Endothelial cell of umbilical vein (primary cell): ENCODE measurements at regions not wholly inside any gene's neighbourhood (a gene's known extent, or its start where the extent isn't known, plus 50 kb on each side); places are given as distances from the start of the nearest gene placed in this dataset.

Experiments used
- BruUV-seq: library from RNA; stranded (reverse); fragments of 400-500 nt; replicated peaks from 2 replicates; lab custom pipeline; 2021; lab: Mats Ljungman, UMichigan
- CTCF ChIA-PET: fragments of 300-600, 350-600 bp; sonication (Branson Sonifier 250); formaldehyde crosslinking; loops from one replicate; lab custom pipeline; 2021; ENCODE audit warnings: antibody characterized with exemption, inconsistent platforms; lab: Charles Lee
- POLR2A ChIA-PET: fragments of 300-600, 350-600 bp; sonication (Branson Sonifier 250); formaldehyde crosslinking; loops from one replicate; lab custom pipeline; 2021; ENCODE audit warnings: antibody characterized with exemption, inconsistent platforms; lab: Charles Lee
- DNase-seq: peaks from one replicate; pipeline ENCODE4 v3.0.0-alpha.2; 2011; ENCODE audit warnings: low read depth, low spot score
- FAIRE-seq: peaks from 2 replicates; lab custom pipeline; 2011; peaks lifted over from hg19 to GRCh38; lab: Jason Lieb, UNC
- H2AFZ ChIP-seq: 2 replicates; pipeline ENCODE4 v1.6.0; 2012; ENCODE audit warnings: low read depth, low read length, control low read depth, inconsistent platforms
- H3K27ac ChIP-seq: 2 replicates; pipeline ENCODE4 v1.5.1; 2011; ENCODE audit warnings: low read depth, mild to moderate bottlenecking, control low read depth, low read length, moderate library complexity; ENCODE audit not compliant: insufficient read depth
- H3K27me3 ChIP-seq, 2 experiments: 2 replicates each; pipeline versions ENCODE4 v1.6.0 to v1.6.1; 2011; ENCODE audit warnings: low read length in 2 of 2, mixed read lengths in 1 of 2; ENCODE audit not compliant: control insufficient read depth in 2 of 2, insufficient read depth in 2 of 2
- H3K36me3 ChIP-seq, 2 experiments: 2 replicates in 1 of 2; 3 replicates in 1 of 2; pipeline ENCODE4 v1.5.1; 2011; ENCODE audit warnings: low read length in 2 of 2, mild to moderate bottlenecking in 1 of 2, moderate library complexity in 1 of 2; ENCODE audit not compliant: control insufficient read depth in 2 of 2, insufficient read depth in 2 of 2; ENCODE audit errors: extremely low read depth in 1 of 2
- H3K4me1 ChIP-seq: 3 replicates; pipeline ENCODE4 v1.5.1; 2011; ENCODE audit warnings: mild to moderate bottlenecking, low read length; ENCODE audit not compliant: control insufficient read depth, insufficient read depth; ENCODE audit errors: extremely low read depth
- H3K4me2 ChIP-seq: 2 replicates; pipeline ENCODE4 v1.6.1; 2011; ENCODE audit warnings: low read length, control low read depth, mixed read lengths; ENCODE audit not compliant: insufficient read depth
- H3K4me3 ChIP-seq, 3 experiments: fragments of 200-600 bp in 1 of 3; sonication (generic), shearing (Covaris generic) in 1 of 3; replicated peaks in 1 of 3; 2 replicates each; pipeline ENCODE4 v1.5.1; 2011 to 2016; ENCODE audit warnings: control low read depth in 3 of 3, low read length in 3 of 3, mild to moderate bottlenecking in 2 of 3, inconsistent platforms in 1 of 3, low read depth in 1 of 3, moderate library complexity in 1 of 3; ENCODE audit not compliant: insufficient read depth in 1 of 3
- H3K79me2 ChIP-seq: 2 replicates; pipeline ENCODE4 v1.6.0; 2012; ENCODE audit warnings: low read length, inconsistent platforms; ENCODE audit not compliant: control insufficient read depth, insufficient read depth
- H3K9ac ChIP-seq: replicated peaks from 2 replicates; pipeline ENCODE3; 2011; ENCODE audit warnings: low read length, control low read depth; ENCODE audit not compliant: insufficient read depth; ENCODE audit errors: extremely low read depth
- H3K9me1 ChIP-seq: replicated peaks from 3 replicates; pipeline ENCODE4 v1.6.0; 2011; ENCODE audit warnings: mild to moderate bottlenecking, low read length; ENCODE audit not compliant: control insufficient read depth, insufficient read depth; ENCODE audit errors: extremely low read depth
- H3K9me3 ChIP-seq: replicated peaks from 2 replicates; pipeline ENCODE4 v1.5.1; 2012; ENCODE audit warnings: low read length, inconsistent platforms; ENCODE audit not compliant: control insufficient read depth, insufficient read depth
- H4K20me1 ChIP-seq: replicated peaks from 2 replicates; pipeline ENCODE3; 2011; ENCODE audit warnings: mild to moderate bottlenecking, low read length; ENCODE audit not compliant: control insufficient read depth, insufficient read depth; ENCODE audit errors: extremely low read depth
- EZH2 ChIP-seq: IDR thresholded peaks from 2 replicates; pipeline ENCODE4 v1.6.1; 2012; ENCODE audit warnings: borderline replicate concordance, low read depth, mild to moderate bottlenecking, moderate library complexity, low read length, inconsistent platforms; ENCODE audit not compliant: severe bottlenecking
- FOS ChIP-seq: IDR thresholded peaks from 2 replicates; pipeline ENCODE4 v1.6.1; 2011; ENCODE audit warnings: mild to moderate bottlenecking, low read length, moderate library complexity, borderline replicate concordance; ENCODE audit not compliant: insufficient read depth
- GATA2 ChIP-seq: IDR thresholded peaks from 2 replicates; pipeline ENCODE4 v1.7.0; 2011; ENCODE audit warnings: low read depth, mild to moderate bottlenecking, moderate library complexity, mixed read lengths, low read length; ENCODE audit not compliant: insufficient read length, insufficient read depth
- JUN ChIP-seq: IDR thresholded peaks from 2 replicates; pipeline ENCODE4 v1.6.1; 2011; ENCODE audit warnings: borderline replicate concordance, low read depth; ENCODE audit not compliant: insufficient read length, insufficient read depth
- MYC ChIP-seq: IDR thresholded peaks from one replicate; pipeline ENCODE4 v1.6.1; 2011; ENCODE audit warnings: mild to moderate bottlenecking, low read depth, low read length
- POLR2A ChIP-seq: IDR thresholded peaks from 2 replicates; pipeline ENCODE4 v1.6.1; 2012; ENCODE audit warnings: low read depth, mild to moderate bottlenecking, control low read depth, low read length
- POLR2AphosphoS5 ChIP-seq: IDR thresholded peaks from 2 replicates; pipeline ENCODE4 v1.6.1; 2012; ENCODE audit warnings: low read depth, mild to moderate bottlenecking, control low read depth, low read length, moderate library complexity; ENCODE audit not compliant: insufficient read depth
- dilution Hi-C: fragments of 300-500 bp; cut with MboI; formaldehyde crosslinking; loops from one replicate; pipeline ENCODE4 v1.15.0; 2019; ENCODE audit warnings: low sequenced_read_pairs; ENCODE audit not compliant: extremely low pct_ligation_motif_present
- intact Hi-C: fragments of 100-400 bp; cut with micrococcal nuclease; formaldehyde crosslinking; loops from one replicate; pipeline ENCODE4 v1.10.0; 2022
- TF ChIP-seq, protein P1 (sequence below): IDR thresholded peaks from 2 replicates; pipeline ENCODE4 v1.6.1; 2011; ENCODE audit not compliant: insufficient read depth, insufficient read length
- TF ChIP-seq, protein P2 (sequence below), 2 donors: IDR thresholded peaks; 1 replicate in 1 of 2; 2 replicates in 1 of 2; pipeline ENCODE4 v1.5.1; 2011; ENCODE audit warnings: low read length in 2 of 2, mild to moderate bottlenecking in 2 of 2, moderate library complexity in 2 of 2, control low read depth in 1 of 2, inconsistent platforms in 1 of 2, low read depth in 1 of 2; ENCODE audit not compliant: insufficient read depth in 1 of 2; ENCODE audit errors: extremely low read depth in 1 of 2

DNA sequence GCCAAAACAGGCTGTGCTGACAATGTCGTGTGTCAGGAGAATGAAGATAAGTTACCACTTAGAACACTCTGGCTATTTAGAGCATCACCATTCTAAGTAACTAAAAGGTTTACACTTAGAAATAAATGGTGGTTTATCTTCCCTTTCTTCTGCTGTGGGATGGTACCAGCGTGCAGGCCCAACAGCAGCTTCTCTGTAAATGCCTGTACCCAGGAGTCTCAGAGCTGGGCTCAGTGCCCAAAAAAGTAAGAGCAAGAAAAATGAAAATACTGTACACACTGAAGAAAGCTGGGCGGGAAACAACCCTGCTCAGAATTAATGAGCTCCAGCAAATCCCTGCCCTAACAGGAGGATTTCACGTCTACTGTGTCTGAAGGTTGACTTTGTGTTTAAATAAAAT is 206.5 kb downstream of the MFSD1 start:
- intact Hi-C loops, result no loop called here
- no TSS peak for BruUV-seq
- TF ChIP-seq JUN (no peak), FOS (no peak), GATA2 (no peak), POLR2A (no peak), EZH2 (no peak), POLR2AphosphoS5 (no peak), MYC (no peak)
- TF ChIP-seq, protein P1, sequence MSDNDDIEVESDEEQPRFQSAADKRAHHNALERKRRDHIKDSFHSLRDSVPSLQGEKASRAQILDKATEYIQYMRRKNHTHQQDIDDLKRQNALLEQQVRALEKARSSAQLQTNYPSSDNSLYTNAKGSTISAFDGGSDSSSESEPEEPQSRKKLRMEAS, result no peak
- TF ChIP-seq, protein P2, sequence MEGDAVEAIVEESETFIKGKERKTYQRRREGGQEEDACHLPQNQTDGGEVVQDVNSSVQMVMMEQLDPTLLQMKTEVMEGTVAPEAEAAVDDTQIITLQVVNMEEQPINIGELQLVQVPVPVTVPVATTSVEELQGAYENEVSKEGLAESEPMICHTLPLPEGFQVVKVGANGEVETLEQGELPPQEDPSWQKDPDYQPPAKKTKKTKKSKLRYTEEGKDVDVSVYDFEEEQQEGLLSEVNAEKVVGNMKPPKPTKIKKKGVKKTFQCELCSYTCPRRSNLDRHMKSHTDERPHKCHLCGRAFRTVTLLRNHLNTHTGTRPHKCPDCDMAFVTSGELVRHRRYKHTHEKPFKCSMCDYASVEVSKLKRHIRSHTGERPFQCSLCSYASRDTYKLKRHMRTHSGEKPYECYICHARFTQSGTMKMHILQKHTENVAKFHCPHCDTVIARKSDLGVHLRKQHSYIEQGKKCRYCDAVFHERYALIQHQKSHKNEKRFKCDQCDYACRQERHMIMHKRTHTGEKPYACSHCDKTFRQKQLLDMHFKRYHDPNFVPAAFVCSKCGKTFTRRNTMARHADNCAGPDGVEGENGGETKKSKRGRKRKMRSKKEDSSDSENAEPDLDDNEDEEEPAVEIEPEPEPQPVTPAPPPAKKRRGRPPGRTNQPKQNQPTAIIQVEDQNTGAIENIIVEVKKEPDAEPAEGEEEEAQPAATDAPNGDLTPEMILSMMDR (IDR thresholded peaks at IDR 0.05; ENCODE audit: extremely low read depth in 1 of 2, insufficient read depth in 1 of 2, low read depth in 1 of 2, low read length in 2 of 2), result no peak

More for the DNA sequence above, 206.5 kb downstream of the MFSD1 start:
- Histone ChIP-seq H3K27me3 (no peaks in the 10 kb centered on the region), H4K20me1 (no peaks in the 10 kb centered on the region), H3K9me1 (no peaks in the 10 kb centered on the region), H3K27ac (no peak overlapping the region), H3K36me3 (no peaks in the 10 kb centered on the region), H3K4me1 (no peaks in the 10 kb centered on the region), H3K9me3 (no peaks in the 10 kb centered on the region), H3K4me3 (no peak overlapping the region), H3K9ac (no peak overlapping the region), H3K79me2 (no peaks in the 10 kb centered on the region), H2AFZ (no peak overlapping the region), H3K4me2 (no peak overlapping the region)
- DNase-seq (no peak), FAIRE-seq (no peak)
- ChIA-PET POLR2A (no interaction called here), CTCF (no interaction called here)
- dilution Hi-C loops, result no loop called here
